SK-N-SH (cell line): ENCODE measurements at regions not wholly inside any gene's neighbourhood (a gene's known extent, or its start where the extent isn't known, plus 50 kb on each side); places are given as distances from the start of the nearest gene placed in this dataset.

Experiments
- CTCF ChIA-PET: fragments of 300-600, 350-600 bp; formaldehyde crosslinking; extraction: SDS; loops from one replicate; lab custom pipeline; 2021; lab: Yijun Ruan, JAX
- POLR2A ChIA-PET: fragments of 350-600 bp; sonication (Branson Sonifier 250); formaldehyde crosslinking; extraction: SDS; loops from one replicate; lab custom pipeline; 2020; ENCODE audit warnings: antibody characterized with exemption, inconsistent platforms; lab: Yijun Ruan, JAX
- DNase-seq: peaks from one replicate; pipeline ENCODE4 v3.0.0; 2012
- H2AFZ ChIP-seq: fragments of 200-600 bp; sonication (generic); 2 replicates; pipeline ENCODE4 v1.8.1; 2016; ENCODE audit warnings: antibody characterized with exemption, mild to moderate bottlenecking, low read depth
- H3F3A ChIP-seq: fragments of 200-600 bp; sonication (generic); replicated peaks from 2 replicates; pipeline ENCODE3; 2016; ENCODE audit warnings: antibody characterized with exemption, mild to moderate bottlenecking; ENCODE audit not compliant: insufficient read depth
- H3K27ac ChIP-seq, 2 experiments: fragments of 200-500 bp in 1 of 2; fragments of 200-600 bp in 1 of 2; sonication (Bioruptor generic) in 1 of 2; sonication (generic), shearing (Covaris generic) in 1 of 2; 2 replicates each; pipeline versions ENCODE4 v1.5.1 to v1.6.1; 2014 to 2016; ENCODE audit warnings: low read depth in 2 of 2, inconsistent platforms in 1 of 2, low read length in 1 of 2, mild to moderate bottlenecking in 1 of 2, mixed read lengths in 1 of 2
- H3K27me3 ChIP-seq: fragments of 200-600 bp; sonication (generic), shearing (Covaris generic); 2 replicates; pipeline ENCODE4 v1.6.1; 2016; ENCODE audit warnings: mixed run types; ENCODE audit not compliant: insufficient read depth
- H3K36me3 ChIP-seq, 2 experiments: fragments of 200-500 bp in 1 of 2; fragments of 200-600 bp in 1 of 2; sonication (Bioruptor generic) in 1 of 2; sonication (generic) in 1 of 2; replicated peaks in 1 of 2; 2 replicates each; pipeline versions ENCODE3 to v1.5.1; 2014 to 2016; ENCODE audit warnings: low read length in 1 of 2, mild to moderate bottlenecking in 1 of 2; ENCODE audit not compliant: insufficient read depth in 2 of 2, control insufficient read depth in 1 of 2
- H3K4me1 ChIP-seq, 2 experiments: fragments of 200-500 bp in 1 of 2; fragments of 200-600 bp in 1 of 2; sonication (Bioruptor generic) in 1 of 2; sonication (generic), shearing (Covaris generic) in 1 of 2; 2 replicates each; pipeline versions ENCODE4 v1.5.1 to v1.6.1; 2014 to 2016; ENCODE audit warnings: low read depth in 1 of 2, low read length in 1 of 2, mixed run types in 1 of 2; ENCODE audit not compliant: insufficient read depth in 2 of 2, control insufficient read depth in 1 of 2
- H3K4me2 ChIP-seq: fragments of 200-600 bp; sonication (generic), shearing (Covaris generic); 2 replicates; pipeline ENCODE4 v1.6.1; 2017; ENCODE audit warnings: mixed run types
- H3K4me3 ChIP-seq, 2 experiments: fragments of 200-500 bp in 1 of 2; fragments of 200-600 bp in 1 of 2; sonication (Bioruptor generic) in 1 of 2; sonication (generic), shearing (Covaris generic) in 1 of 2; 2 replicates each; pipeline versions ENCODE4 v1.5.1 to v1.8.1; 2014 to 2016; ENCODE audit warnings: low read depth in 2 of 2, inconsistent platforms in 1 of 2, low read length in 1 of 2, mild to moderate bottlenecking in 1 of 2, mixed read lengths in 1 of 2, moderate library complexity in 1 of 2
- H3K79me2 ChIP-seq: fragments of 200-600 bp; sonication (generic); 2 replicates; pipeline ENCODE4 v1.8.1; 2017; ENCODE audit warnings: mild to moderate bottlenecking; ENCODE audit not compliant: insufficient read depth
- H3K9ac ChIP-seq: fragments of 200-600 bp; sonication (generic); 2 replicates; pipeline ENCODE4 v1.6.1; 2017; ENCODE audit warnings: mixed run types
- H3K9me2 ChIP-seq: fragments of 200-600 bp; sonication (generic); 2 replicates; pipeline ENCODE4 v1.6.1; 2017; ENCODE audit warnings: mixed run types
- H3K9me3 ChIP-seq: fragments of 200-600 bp; sonication (generic); 2 replicates; pipeline ENCODE4 v1.6.1; 2017; ENCODE audit warnings: mixed run types, mild to moderate bottlenecking, moderate library complexity
- H4K20me1 ChIP-seq: fragments of 200-600 bp; sonication (generic); 2 replicates; pipeline ENCODE4 v1.6.1; 2017; ENCODE audit warnings: mild to moderate bottlenecking, mixed run types; ENCODE audit not compliant: insufficient read depth
- ELF1 ChIP-seq: IDR thresholded peaks from 2 replicates; pipeline ENCODE4 v1.4.0; 2012
- EP300 ChIP-seq, 2 experiments: IDR thresholded peaks; 2 replicates each; pipeline versions ENCODE4 v1.4.0 to v1.6.1; 2012; ENCODE audit warnings: borderline replicate concordance in 1 of 2, low read depth in 1 of 2, low read length in 1 of 2
- EZH2phosphoT487 ChIP-seq: fragments of 200-600 bp; sonication (generic); IDR thresholded peaks from 2 replicates; pipeline ENCODE4 v1.6.1; 2017; ENCODE audit warnings: low read depth, mixed run types, mild to moderate bottlenecking, antibody characterized with exemption, moderate library complexity, borderline replicate concordance
- FOSL2 ChIP-seq: IDR thresholded peaks from 2 replicates; pipeline ENCODE4 v1.4.0; 2012; ENCODE audit warnings: low read depth, mild to moderate bottlenecking, moderate library complexity, borderline replicate concordance
- FOXJ3 ChIP-seq: sonication (generic); formaldehyde crosslinking; IDR thresholded peaks from 2 replicates; pipeline ENCODE4 v1.5.1; 2020; ENCODE audit warnings: mild to moderate bottlenecking, missing genetic modification reagents
- FOXM1 ChIP-seq: IDR thresholded peaks from 2 replicates; pipeline ENCODE4 v1.4.0; 2012; ENCODE audit warnings: low read depth, mild to moderate bottlenecking
- GABPA ChIP-seq: IDR thresholded peaks from 2 replicates; pipeline ENCODE4 v1.4.0; 2012; ENCODE audit warnings: low read depth, mild to moderate bottlenecking
- JUND ChIP-seq: IDR thresholded peaks from 2 replicates; pipeline ENCODE4 v1.4.0; 2012
- MXI1 ChIP-seq: IDR thresholded peaks from 2 replicates; pipeline ENCODE4 v1.6.1; 2012; ENCODE audit warnings: mild to moderate bottlenecking, low read depth, low read length, improper control_type of control experiment
- NRF1 ChIP-seq: IDR thresholded peaks from 2 replicates; pipeline ENCODE4 v1.6.1; 2012; ENCODE audit warnings: low read depth, mild to moderate bottlenecking, low read length
- RCOR1 ChIP-seq: fragments of 150-350 bp; IDR thresholded peaks from 2 replicates; pipeline ENCODE4 v1.6.1; 2017; ENCODE audit warnings: antibody characterized with exemption, low read length
- RFX5 ChIP-seq: IDR thresholded peaks from 2 replicates; pipeline ENCODE4 v1.6.1; 2012; ENCODE audit warnings: mild to moderate bottlenecking, improper control_type of control experiment, low read length
- SIN3A ChIP-seq: IDR thresholded peaks from 2 replicates; pipeline ENCODE4 v1.6.1; 2012; ENCODE audit warnings: low read depth, mild to moderate bottlenecking, low read length, moderate library complexity, borderline replicate concordance
- TAF1 ChIP-seq: IDR thresholded peaks from 2 replicates; pipeline ENCODE4 v1.6.1; 2012; ENCODE audit warnings: low read depth, mild to moderate bottlenecking, low read length, moderate library complexity, borderline replicate concordance
- YY1 ChIP-seq: IDR thresholded peaks from 2 replicates; pipeline ENCODE4 v1.4.0; 2012; ENCODE audit warnings: low read depth, mild to moderate bottlenecking
- WGBS: methylation state at CpG from one replicate; pipeline ENCODE4 v1.1.6; 2017; ENCODE audit warnings: low lambda C conversion rate; 5-methylcytosine and 5-hydroxymethylcytosine counted together
- TF ChIP-seq, protein P1 (sequence below): fragments of 150-350 bp; IDR thresholded peaks from 2 replicates; pipeline ENCODE4 v1.6.1; 2017; ENCODE audit warnings: antibody characterized with exemption, low read length, low read depth, borderline replicate concordance
- TF ChIP-seq, protein P2 (sequence below): fragments of 200-600 bp; sonication (generic); IDR thresholded peaks from 2 replicates; pipeline ENCODE4 v1.6.1; 2017; ENCODE audit warnings: antibody characterized with exemption, mild to moderate bottlenecking, moderate library complexity
- TF ChIP-seq, protein P3 (sequence below): IDR thresholded peaks from 2 replicates; pipeline ENCODE4; 2012
- TF ChIP-seq, protein P4 (sequence below): IDR thresholded peaks from 2 replicates; pipeline ENCODE4 v1.6.1; 2012; ENCODE audit warnings: mild to moderate bottlenecking, low read depth, low read length, moderate library complexity
- TF ChIP-seq, protein P5 (sequence below): fragments of 150-350 bp; IDR thresholded peaks from 2 replicates; pipeline ENCODE4 v1.6.1; 2016; ENCODE audit warnings: mild to moderate bottlenecking, low read depth, low read length

DNA sequence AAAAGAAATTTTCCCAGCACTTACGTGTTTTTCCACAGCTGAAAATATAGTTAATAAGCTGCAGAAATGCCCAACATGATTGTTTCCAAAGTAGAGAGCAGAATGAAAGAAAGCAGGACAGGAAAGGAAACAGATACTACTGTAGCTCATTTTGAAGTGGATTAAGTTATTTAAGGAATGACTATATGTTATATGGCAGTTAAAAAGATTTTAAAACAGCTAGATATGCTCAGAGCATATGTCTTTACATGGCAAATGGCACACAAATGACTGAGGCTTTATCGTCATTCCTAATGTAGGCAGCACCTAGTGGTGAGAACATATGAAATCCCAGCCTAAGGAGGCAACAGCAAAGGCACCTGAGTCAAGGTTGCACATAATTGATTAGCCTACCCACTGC lies 106.6 kb upstream of the SEMA6D start:
- Histone ChIP-seq H3K4me2 (no peak overlapping the region), H3K9ac (no peak overlapping the region), H3K27ac (no peak overlapping the region), H3K79me2 (no peaks in the 10 kb centered on the region), H2AFZ (no peak overlapping the region), H3K36me3 (no peaks in the 10 kb centered on the region), H3K9me3 (no peaks in the 10 kb centered on the region), H3K27me3 (no peaks in the 10 kb centered on the region), H4K20me1 (no peaks in the 10 kb centered on the region), H3F3A (no peaks in the 10 kb centered on the region), H3K4me3 (no peak overlapping the region), H3K9me2 (no peaks in the 10 kb centered on the region), H3K4me1 (peaks cover 0 to 8% of the 10 kb centered on the region in 2 experiments; a peak in 3 of 4 replicates)
- ChIA-PET POLR2A (no interaction called here), CTCF (interaction anchor here (0.9 to 2.0 kb wide), 4 partner anchors 10 to 102 kb away, joined by 3 to 4 read pairs (median 3); no protein-coding TSS in a partner anchor)
- 44% methylated on average over 2 of the region's 2 CpGs for WGBS
- TF ChIP-seq GABPA (no peak), EZH2phosphoT487 (no peak), NRF1 (no peak), EP300 (IDR thresholded peaks at IDR 0.05; ENCODE audit: borderline replicate concordance in 1 of 2, low read depth in 1 of 2, low read length in 1 of 2) (no peak), FOXM1 (no peak), SIN3A (no peak), RCOR1 (no peak), ELF1 (no peak), FOXJ3 (CRISPR knock-in tag) (no peak), FOSL2 (no peak), MXI1 (no peak), TAF1 (no peak), RFX5 (no peak), JUND (no peak), YY1 (no peak)
- TF ChIP-seq, protein P1, sequence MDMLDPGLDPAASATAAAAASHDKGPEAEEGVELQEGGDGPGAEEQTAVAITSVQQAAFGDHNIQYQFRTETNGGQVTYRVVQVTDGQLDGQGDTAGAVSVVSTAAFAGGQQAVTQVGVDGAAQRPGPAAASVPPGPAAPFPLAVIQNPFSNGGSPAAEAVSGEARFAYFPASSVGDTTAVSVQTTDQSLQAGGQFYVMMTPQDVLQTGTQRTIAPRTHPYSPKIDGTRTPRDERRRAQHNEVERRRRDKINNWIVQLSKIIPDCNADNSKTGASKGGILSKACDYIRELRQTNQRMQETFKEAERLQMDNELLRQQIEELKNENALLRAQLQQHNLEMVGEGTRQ = no peak
- TF ChIP-seq, protein P2, sequence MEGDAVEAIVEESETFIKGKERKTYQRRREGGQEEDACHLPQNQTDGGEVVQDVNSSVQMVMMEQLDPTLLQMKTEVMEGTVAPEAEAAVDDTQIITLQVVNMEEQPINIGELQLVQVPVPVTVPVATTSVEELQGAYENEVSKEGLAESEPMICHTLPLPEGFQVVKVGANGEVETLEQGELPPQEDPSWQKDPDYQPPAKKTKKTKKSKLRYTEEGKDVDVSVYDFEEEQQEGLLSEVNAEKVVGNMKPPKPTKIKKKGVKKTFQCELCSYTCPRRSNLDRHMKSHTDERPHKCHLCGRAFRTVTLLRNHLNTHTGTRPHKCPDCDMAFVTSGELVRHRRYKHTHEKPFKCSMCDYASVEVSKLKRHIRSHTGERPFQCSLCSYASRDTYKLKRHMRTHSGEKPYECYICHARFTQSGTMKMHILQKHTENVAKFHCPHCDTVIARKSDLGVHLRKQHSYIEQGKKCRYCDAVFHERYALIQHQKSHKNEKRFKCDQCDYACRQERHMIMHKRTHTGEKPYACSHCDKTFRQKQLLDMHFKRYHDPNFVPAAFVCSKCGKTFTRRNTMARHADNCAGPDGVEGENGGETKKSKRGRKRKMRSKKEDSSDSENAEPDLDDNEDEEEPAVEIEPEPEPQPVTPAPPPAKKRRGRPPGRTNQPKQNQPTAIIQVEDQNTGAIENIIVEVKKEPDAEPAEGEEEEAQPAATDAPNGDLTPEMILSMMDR = no peak
- TF ChIP-seq, protein P3, sequence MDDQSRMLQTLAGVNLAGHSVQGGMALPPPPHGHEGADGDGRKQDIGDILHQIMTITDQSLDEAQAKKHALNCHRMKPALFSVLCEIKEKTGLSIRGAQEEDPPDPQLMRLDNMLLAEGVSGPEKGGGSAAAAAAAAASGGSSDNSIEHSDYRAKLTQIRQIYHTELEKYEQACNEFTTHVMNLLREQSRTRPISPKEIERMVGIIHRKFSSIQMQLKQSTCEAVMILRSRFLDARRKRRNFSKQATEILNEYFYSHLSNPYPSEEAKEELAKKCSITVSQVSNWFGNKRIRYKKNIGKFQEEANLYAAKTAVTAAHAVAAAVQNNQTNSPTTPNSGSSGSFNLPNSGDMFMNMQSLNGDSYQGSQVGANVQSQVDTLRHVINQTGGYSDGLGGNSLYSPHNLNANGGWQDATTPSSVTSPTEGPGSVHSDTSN = no peak
- TF ChIP-seq, protein P4, sequence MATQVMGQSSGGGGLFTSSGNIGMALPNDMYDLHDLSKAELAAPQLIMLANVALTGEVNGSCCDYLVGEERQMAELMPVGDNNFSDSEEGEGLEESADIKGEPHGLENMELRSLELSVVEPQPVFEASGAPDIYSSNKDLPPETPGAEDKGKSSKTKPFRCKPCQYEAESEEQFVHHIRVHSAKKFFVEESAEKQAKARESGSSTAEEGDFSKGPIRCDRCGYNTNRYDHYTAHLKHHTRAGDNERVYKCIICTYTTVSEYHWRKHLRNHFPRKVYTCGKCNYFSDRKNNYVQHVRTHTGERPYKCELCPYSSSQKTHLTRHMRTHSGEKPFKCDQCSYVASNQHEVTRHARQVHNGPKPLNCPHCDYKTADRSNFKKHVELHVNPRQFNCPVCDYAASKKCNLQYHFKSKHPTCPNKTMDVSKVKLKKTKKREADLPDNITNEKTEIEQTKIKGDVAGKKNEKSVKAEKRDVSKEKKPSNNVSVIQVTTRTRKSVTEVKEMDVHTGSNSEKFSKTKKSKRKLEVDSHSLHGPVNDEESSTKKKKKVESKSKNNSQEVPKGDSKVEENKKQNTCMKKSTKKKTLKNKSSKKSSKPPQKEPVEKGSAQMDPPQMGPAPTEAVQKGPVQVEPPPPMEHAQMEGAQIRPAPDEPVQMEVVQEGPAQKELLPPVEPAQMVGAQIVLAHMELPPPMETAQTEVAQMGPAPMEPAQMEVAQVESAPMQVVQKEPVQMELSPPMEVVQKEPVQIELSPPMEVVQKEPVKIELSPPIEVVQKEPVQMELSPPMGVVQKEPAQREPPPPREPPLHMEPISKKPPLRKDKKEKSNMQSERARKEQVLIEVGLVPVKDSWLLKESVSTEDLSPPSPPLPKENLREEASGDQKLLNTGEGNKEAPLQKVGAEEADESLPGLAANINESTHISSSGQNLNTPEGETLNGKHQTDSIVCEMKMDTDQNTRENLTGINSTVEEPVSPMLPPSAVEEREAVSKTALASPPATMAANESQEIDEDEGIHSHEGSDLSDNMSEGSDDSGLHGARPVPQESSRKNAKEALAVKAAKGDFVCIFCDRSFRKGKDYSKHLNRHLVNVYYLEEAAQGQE = no peak
- TF ChIP-seq, protein P5, sequence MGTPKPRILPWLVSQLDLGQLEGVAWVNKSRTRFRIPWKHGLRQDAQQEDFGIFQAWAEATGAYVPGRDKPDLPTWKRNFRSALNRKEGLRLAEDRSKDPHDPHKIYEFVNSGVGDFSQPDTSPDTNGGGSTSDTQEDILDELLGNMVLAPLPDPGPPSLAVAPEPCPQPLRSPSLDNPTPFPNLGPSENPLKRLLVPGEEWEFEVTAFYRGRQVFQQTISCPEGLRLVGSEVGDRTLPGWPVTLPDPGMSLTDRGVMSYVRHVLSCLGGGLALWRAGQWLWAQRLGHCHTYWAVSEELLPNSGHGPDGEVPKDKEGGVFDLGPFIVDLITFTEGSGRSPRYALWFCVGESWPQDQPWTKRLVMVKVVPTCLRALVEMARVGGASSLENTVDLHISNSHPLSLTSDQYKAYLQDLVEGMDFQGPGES = no peak
- no peak for DNase-seq
